Renal pelvis (tissue), 1 donor: ENCODE measurements at regions not wholly inside any gene's neighbourhood (a gene's known extent, or its start where the extent isn't known, plus 50 kb on each side); places are given as distances from the start of the nearest gene placed in this dataset.
A peak's percentile ranks its signal among the peaks of the same experiment; 100 is the strongest.

Source experiments
- DNase-seq: peaks from one replicate; pipeline ENCODE4 v3.0.0-alpha.2; 2013

DNA sequence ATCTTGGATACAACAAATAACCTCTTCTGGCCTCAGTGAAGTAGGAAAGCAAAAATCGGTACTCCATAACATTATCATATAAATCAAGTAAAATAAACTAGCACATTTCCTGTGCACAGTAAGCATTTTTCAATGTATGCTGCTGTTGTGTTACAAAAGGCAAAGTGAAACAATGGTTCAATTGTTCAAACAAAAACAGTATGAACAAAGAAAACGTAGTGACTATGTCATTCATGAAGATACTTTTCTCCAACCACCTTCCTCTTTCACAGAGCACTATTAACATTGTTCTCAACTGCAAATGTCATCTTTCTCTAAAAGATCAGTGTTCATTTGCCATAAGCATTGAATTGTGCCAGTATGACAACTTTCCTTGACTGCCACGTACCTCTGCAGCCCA, 318.6 kb upstream of the PRDM1 start:
- DNase-seq, result no peak

DNA sequence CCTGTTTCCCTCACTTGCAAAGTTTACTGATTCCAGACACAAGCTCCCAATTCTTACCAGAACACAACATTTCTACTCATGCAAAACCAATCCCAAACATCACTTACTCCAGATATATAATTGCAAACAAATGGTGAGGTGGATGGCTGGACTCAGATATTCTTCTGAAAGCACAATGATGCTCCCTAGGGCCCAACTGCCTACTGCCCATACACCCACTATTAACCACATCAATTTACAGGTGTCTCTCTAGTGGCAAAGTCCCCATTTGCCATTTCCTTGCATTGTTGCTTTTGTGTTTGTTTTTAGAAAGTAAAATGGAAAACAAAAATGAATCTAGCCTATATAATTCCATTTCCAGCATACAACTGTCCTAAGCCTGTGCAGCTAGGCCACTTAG, 320.9 kb upstream of the PRDM1 start:
- no peak for DNase-seq

DNA sequence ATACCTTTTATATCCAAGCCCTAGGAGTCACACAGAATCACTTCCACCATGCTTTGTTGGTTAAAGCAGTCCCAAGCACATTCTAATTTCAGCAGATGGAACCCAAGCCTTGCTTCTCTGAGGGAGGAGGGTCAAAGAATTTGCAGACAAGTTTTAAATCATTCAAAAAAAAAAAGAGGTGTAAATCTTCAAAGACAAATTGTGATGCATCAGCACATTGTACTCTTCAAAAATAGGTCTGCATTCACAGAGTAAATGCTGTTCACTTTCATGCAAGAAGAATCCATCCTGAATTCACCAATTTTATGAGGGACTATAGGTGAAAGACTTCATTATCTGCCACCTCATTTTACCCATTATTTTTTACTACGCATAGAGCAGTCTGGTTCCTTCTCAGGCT, 321.8 kb upstream of the PRDM1 start:
- no peak for DNase-seq

DNA sequence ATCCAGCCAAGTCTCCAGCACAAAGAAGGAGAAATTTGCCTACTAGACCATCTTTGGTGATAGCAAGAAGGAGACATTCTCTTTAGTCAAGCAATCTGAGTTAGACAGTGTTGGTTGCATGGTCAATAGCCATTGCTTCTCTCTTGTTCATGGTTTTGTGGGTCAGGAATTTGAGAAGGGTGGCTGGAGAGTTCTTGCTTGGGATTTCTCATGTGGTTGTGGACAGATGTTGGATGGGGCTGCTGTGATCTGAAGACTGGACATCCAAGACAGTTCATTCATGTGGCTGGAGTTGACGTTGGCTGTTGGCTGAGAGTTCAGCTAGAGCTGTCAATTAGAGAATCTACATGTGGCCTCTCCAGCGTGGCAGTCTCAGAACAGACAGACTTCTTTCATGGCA, 322.3 kb upstream of the PRDM1 start:
- no peak for DNase-seq

DNA sequence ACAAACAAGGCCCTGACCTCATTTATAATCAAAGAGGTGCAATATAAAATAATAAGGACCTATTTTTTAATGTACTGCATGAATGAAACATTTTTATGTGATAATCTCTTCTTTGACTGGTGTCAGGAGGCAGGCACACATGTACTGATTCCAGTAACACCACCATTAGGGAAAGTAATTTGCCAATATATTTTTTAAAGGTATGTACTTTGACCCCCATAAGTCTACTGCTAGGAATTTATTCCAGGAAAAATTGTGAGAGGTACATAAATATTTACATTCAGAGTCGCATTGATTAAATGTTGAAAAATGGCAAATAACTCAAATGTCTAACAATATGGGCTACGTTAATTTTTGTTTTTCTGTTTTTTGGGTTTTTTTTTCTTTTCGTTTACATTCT, 325.4 kb upstream of the PRDM1 start:
- DNase-seq, result no peak

DNA sequence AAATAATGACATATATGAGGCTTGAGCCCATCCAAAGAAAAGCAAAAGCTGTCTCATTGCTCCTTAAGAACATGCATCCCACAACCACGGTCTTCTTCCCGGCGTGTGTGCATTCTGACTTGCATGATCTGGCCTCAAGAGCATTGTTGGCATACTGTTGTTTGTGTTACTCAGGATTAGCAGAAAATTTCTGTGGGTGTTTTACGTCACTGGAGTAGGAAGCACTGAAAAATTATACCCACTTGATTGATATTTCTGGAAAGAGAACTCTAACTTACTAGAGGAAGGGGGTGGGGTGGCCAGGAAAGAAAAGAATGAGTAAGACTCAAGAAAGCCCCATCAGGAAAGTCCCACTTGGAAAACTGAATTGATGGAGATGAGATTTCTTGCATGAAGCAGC, 326.2 kb upstream of the PRDM1 start:
- no peak for DNase-seq

DNA sequence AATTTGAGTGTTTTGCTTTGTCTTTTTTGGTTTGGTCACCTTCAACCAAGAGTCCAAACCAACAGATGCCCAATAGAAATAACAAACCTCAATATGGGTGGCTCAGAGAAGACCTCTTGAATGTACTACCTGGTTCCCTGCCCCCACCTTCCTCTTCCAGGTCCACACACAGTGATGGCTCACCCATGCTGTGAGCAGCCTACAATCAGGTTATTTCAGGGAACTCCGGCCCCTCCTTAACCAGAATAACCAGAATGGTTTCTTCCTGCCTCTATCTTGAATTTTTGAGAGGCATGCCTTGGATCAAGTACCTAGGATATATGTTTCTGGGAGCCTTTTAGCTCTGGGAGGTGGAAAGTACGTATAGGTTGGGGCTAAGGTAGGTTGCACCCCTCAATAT, 327.1 kb upstream of the PRDM1 start:
- no peak for DNase-seq

DNA sequence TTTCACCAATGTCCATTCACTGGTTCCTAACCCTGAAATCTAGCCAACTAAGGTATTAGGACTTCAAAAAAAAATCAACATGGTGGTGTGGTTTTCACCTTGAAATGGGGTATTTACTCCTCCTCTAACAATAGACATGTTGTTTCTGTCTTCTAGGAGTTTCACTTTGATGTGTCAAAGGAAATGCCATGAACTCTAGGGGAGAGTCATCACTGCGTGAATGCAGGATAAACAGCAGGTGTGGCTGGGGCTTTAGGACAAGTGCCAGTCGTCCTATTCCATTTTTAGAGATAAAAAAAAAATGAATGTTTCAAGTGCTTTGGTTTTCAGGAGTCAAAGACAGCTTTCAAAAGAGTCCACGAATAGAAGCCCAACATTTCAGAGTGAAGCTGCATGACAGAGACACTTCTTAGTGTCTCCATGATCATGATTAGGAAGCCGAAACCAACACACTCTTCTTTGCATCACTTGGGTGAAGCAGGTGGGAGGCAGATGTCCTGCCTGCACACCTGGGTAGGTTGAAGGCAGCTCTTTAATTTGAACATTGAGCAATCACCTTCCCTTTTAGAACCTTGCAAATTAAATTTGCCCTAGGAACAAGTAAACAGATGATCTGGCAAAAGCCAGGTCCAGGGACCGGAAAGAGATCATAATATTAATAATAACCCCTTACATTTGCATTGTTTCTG, 328.5 kb upstream of the PRDM1 start:
- no peak for DNase-seq

DNA sequence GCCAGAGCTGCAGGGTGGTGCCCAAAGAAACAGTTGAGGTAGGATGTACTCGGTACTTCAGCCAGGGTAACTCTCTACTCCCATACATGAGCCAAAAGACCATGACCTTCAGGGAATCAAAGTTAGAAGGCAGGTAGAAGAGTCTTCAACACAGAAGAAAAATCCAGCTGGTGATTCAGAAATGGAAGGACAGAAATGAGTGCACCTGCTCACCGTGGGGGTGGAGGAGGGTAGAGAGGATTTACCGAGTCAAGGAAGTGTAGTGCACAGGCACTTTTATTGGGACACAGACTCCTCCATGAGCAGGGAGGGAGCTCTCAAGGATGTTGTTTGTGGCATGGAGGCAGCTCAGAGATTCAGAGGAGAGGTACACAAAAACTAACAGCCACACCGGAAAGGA, 330.3 kb upstream of the PRDM1 start:
- no peak for DNase-seq

DNA sequence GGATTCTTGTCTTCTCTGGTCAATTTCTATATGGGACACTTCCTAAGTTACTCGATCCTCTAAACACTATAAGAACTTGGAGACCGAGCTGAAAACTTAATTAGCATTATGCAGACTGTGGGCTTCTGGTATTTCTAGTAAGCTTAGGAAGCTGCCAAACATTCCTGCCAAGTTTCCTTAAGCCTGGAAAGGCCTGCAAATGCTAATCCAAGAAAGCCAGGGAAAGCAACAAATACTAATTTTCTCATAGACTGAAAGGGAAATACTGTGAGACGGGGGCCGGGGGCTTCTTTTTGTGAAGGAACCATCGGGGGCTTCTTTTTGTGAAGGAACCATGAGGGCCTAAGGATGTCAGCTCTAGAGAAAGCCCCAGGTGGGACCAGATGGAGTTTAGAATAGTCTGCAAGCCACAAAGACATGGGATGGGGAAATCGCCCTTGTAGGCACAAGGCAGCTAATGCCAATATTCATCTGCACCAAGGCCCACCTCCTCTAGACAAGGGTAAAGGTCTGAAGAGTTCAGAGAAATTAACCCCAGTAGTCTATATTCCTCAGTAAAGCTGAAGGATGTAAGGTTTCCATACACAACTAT, 332.4 kb upstream of the PRDM1 start:
- DNase-seq, result no peak

DNA sequence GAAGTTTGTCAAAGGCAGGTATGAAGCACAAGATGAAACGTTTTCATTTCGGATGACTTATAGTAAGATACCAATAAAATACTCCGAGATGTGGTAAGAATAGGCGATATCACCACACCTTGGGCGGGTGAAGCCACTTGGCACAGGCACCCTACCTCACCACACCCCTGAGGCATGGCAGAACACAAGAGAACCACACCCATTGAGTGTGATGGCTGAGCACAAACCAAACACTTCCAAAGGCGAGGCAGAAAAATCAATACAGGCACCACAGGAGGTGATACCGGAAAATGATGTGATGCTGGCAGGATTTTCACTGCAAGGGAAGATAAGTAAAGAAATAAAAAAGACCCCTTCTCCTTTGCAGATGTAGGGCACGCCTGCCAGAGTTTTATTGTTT, 332.9 kb upstream of the PRDM1 start:
- DNase-seq, result no peak

DNA sequence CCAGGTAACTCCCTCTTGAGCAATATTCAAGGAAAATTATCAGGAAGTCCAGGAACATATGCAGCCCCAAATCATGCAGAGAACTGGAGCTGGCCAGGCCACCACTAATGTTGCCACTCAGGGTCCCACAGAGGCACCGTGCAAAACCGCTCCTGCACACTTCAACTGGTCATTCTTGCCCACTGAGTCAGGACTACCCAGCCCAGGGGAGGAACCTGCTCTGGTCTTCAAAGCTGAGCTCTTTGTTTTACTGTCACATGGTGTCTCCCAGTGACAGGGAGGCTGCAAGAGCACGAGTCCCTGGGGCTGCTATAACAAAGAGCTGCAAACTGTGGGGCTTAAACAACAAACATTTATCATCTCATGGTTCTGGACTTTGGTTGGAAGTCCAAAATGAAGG, 336.0 kb upstream of the PRDM1 start:
- no peak for DNase-seq

DNA sequence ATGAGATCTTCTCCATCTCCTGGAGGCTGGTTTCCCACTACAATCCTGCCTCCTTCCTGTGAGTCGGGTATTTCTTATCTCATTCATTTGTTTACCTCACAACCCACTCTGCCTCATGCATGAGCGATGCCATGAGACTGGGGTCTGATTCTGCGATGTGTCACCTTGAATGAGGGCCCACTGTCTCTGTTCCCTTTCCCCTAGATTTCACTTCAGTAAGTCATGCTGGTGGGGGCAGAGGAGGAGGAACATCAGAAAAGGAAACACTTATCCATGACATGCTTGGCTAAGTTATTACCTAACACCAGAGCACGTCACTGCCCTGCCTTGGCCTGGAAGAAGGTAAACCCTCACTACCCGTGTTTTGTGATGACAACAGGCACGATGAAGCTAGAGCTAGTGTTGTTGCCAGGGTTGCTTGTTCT, 337.4 kb upstream of the PRDM1 start:
- DNase-seq, result peak; percentile 26

DNA sequence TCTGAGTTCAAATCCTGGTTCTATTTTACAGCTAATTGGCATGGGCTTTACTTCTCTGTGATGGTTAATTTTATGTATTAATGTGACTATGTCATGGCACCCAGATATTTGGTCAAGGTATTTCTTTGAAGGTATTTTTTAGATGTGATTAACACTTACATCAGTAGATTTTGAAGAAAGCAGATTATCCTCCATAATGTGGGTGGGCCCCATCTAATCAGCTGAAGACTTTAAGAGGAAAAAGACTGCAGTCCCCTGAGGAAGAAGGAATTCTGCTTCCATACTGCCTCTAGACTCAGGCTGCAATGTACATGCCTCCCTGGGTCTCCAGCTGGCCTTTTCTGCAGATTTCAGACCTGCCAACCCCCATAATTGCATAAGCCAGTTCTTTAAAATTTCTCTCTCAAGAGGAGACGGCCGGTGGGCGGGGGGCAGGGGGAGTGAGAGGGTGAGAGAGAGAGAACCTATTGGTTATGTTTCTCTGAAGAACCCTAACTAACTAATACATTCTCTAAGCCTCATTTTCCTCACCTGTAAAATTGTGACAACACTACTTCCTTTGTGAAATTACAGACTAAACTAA, 338.2 kb upstream of the PRDM1 start:
- no peak for DNase-seq

DNA sequence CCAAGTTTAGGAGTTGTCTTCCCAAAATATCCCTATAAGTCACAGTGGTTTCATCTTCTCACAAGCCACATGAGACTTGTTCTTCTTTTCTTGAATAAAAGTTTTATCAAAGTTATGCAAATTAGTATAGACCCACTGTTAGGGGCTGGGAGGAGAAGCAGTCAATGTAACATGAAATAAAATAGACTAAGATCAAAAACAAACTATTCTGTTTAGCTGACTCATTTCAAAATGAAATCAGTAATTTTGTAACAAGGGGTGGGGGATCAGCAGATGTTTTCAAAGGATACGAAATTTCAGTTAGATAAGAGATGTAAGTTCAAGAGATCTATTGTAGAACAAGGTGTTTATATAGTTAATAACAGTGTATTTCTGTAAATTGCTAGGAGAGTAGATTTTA, 339.6 kb upstream of the PRDM1 start:
- no peak for DNase-seq

DNA sequence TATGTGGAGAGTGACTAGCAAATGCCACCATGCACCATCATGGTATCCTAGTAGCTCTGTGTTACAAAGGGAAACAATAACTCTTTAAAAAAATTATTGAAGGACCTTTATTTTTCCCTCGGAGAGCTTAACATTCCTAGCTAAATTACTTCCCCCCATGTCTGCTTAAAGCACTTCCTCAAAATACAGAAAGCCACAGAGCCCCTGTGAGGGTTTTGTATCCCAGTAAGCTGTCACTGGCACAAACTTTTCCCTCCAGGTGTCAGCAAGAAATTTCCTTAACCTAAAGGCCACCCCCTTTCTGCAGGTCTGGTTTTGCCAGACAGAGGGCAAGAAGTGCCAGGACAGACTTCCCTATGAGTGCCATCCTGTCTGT, 340.0 kb upstream of the PRDM1 start:
- no peak for DNase-seq

DNA sequence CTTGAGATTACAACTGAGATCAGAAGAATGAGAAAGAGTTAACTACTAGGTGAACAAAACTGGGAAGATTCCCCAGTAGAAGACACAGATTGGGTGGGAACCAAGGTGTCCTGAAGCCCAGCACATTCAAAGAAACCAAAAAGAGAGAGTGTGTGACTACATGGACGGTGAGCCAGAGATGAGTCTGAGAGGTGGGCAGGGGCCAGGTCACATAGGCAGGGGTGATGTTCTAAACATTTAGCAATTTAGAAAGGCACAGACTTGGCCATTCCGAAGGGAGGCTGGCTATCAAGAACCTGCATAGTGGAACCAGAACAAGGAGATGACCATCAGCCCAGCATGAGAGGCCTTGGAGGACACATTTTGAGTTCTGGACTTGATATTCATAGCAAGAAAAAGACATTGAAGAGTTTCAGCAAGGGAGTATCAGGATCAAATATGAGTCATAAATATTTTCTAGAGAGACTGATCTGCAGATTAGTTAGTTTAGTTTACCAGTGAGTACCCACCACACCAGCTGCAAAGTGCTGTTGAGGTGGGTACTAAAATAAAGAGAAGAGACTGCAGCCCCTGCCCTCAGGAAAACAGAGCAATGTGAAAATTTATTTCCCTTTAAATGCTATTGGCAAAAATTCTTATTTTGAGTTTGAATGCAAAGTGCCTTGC, 340.5 kb upstream of the PRDM1 start:
- no peak for DNase-seq

DNA sequence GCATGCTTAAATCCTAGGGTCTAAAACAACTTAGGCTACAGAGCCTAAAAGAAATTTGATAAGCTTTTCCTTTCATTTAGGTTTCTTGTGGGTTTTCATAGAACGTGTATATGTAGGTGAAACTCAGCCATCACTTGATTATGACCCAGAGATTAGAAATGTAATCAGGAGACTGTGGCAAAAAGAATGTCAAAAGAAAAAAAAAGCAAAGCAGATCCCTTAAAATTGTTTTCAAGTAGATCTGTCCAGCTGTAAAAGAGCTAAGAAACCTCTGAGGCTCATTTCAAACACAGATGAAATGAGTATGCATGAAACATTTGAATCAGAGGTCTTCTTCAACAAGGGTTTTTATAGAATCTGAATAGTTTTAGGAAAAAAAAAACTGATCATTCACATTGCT, 341.3 kb upstream of the PRDM1 start:
- DNase-seq, result no peak

DNA sequence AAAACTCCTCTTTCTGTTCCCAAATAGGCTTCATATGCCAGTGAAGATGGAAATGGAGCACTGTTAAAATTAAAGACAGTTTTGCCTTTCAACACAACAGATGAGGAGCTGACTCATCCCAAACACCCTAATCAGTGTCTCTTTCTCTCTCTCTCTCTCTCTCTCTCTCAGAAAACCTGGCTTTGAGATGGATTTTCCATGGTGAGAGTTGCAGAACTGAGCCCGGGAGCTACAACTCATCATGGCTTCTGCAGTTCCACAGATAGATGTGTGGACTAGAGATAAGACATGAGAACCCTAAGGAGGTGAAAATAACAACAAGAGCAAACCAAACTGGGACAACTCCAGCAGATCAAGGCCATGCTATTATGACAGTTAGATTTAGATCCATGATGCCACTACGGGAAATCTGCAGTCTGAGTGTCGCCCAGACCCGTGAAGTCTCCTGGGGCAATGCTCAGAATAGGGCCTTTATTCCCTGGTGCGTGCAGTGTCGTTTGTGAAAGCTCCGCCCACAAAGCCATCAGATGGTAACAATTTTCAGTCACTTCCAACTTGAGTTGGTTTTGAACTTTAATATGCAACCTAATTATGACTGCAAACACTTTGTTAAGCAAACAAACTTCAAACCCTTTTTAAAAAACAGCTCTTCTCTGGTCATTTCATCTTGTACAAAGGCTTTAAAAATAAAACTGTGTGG, 338.2 kb upstream of the PREP start:
- no peak for DNase-seq

DNA sequence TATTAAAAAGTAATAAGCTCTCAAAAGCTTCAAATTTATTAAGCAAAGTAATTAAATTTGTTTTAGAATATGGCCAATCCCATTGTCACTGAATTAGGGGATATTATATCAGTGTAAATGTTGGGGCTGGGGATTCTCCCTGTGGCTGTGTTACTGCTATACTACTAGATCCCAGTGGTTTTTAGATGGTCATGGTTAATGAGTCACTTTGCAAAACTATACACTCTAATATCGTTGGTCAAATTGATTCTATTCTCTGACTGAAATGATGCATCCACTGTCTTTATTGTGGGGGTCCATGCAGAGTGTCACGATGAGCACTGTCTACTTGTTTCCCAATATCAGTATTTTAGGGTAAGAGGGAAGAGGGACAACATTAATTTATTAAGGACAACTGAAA, 336.9 kb upstream of the PREP start:
- no peak for DNase-seq

DNA sequence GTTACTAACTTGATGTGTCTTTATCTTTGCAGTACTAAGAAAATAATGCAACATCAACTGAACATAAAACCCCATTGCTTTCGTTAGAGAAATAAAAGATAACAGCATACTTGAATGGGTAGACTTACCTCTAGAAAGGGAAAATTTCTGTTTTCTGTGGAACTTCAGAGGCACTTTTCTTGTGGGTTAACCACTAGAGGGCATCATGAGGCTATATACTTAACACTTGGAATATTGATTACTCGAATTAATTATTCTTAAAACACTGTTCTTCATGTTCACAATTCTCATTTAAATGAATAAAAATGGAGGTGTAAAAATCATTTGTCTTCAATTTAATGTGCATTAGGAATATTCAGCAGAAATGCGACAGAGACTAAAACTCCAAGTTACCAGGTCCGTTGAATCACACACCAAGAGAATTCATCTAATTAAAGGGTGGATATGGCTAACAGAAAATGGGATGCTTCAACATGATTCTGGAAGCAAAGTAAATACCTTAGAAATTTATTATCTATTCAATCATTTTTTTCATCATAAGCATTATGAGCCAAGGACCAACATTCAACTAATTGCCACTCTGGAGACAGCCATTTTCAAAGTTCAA, 330.8 kb upstream of the PREP start:
- no peak for DNase-seq

DNA sequence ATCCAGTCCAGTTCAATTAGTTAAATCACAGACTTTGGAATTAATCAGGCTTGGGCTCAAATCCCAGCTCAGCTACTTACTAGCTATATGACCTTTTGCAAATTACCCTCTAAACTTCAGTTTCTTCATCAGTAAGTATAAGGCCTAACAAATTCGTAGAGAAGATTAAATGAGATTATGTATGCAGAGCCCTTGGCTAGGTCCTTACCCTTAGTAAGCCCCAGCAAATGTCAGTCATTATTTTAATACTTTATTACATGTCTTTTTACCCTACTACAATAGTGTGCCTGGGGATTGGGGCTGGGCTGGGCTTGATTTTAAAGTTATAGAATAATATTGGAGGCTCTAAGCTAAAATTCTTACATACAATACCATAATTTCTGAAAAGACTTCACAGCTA, 326.1 kb upstream of the PREP start:
- no peak for DNase-seq
